RWPE2 (cell line): ENCODE measurements at regions not wholly inside any gene's neighbourhood (a gene's known extent, or its start where the extent isn't known, plus 50 kb on each side); places are given as distances from the start of the nearest gene placed in this dataset.

Experiments
- ATAC-seq: fragments of 200-7000 bp; cut with Tn5 transposase; 3 replicates; pipeline ENCODE4 v1.9.1; 2021; ENCODE audit warnings: low read depth
- DNase-seq: peaks from one replicate; pipeline ENCODE4 v3.0.0-alpha.2; 2020; ENCODE audit warnings: low spot score
- H3K27ac ChIP-seq: fragments of 450-650 bp; 2 replicates; pipeline ENCODE4 v1.5.1; 2017; ENCODE audit warnings: mild to moderate bottlenecking; ENCODE audit not compliant: poor library complexity, severe bottlenecking
- H3K27me3 ChIP-seq: fragments of 250-450 bp; sonication (Bioruptor Pico); 2 replicates; pipeline ENCODE4 v1.5.1; 2021; ENCODE audit warnings: mild to moderate bottlenecking, moderate library complexity; ENCODE audit not compliant: insufficient read depth, poor library complexity, severe bottlenecking
- H3K36me3 ChIP-seq: fragments of 250-450 bp; sonication (Bioruptor Pico); 2 replicates; pipeline ENCODE4 v1.5.1; 2020; ENCODE audit warnings: low read depth, mild to moderate bottlenecking, moderate library complexity
- H3K4me1 ChIP-seq: fragments of 250-450 bp; sonication (Bioruptor Pico); 2 replicates; pipeline ENCODE4 v1.5.1; 2021; ENCODE audit warnings: mild to moderate bottlenecking, moderate library complexity; ENCODE audit not compliant: insufficient read depth, poor library complexity, severe bottlenecking
- H3K4me3 ChIP-seq: fragments of 250-450 bp; sonication (Bioruptor Pico); 2 replicates; pipeline ENCODE4 v1.5.1; 2021; ENCODE audit warnings: mild to moderate bottlenecking, moderate library complexity; ENCODE audit not compliant: severe bottlenecking
- H3K9me3 ChIP-seq: fragments of 250-450 bp; sonication (Bioruptor Pico); 2 replicates; pipeline ENCODE4 v1.5.1; 2021; ENCODE audit warnings: mild to moderate bottlenecking, moderate library complexity; ENCODE audit not compliant: severe bottlenecking
- CTCF ChIP-seq: fragments of 450-650 bp; IDR thresholded peaks from one replicate; pipeline ENCODE4 v1.5.1; 2017; ENCODE audit warnings: mild to moderate bottlenecking, moderate library complexity; ENCODE audit not compliant: poor library complexity, severe bottlenecking

- peak; percentile 93 for ATAC-seq
Measured at GRCh38 chr3:170745211-170745718, 124.7 kb downstream of the RPL22L1 start.

DNA sequence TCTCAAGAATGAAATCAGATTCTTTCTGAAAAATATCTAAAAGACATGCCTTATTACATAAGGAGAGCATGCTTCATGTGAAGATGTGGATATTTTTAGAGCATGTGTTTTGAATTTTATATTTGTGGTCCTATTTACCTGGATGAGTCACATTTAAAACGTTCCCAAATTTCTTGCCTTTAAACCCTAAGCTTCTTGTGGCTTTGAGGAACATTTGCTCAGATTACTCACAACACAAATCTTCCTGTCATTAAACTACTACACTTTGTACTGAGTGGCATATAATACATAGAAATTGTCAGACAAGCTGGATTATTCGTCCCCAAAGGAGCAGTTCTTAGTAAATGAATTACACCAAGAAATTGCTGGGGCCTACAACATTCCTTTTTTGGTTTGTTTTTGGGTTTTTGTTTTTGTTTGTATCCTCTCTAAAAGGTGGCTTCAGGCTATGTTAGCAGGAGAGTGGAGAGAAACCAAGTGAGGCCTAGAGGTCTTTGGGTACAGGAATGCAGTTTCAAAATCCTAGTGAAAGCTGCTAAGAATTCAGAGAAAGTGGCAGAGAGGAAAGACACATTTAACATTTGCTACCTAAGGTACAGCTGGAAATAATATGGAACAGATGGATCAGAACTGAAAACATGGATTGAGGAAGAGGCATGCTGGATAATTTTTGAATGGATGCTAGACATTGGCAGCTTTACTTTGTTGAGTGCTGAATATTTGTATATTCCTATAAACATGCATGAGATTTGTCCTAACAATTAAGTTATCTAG is 128.1 kb downstream of the RPL22L1 start:
- DNase-seq (no peak), ATAC-seq (peak; percentile 22; the same call in 1 of the 3 replicates)
- Histone ChIP-seq H3K27me3 (no peaks in the 10 kb centered on the region), H3K36me3 (no peaks in the 10 kb centered on the region), H3K4me3 (no peak overlapping the region), H3K4me1 (peaks cover 35% of the 10 kb centered on the region), H3K27ac (peak overlapping the region; percentile 91), H3K9me3 (no peaks in the 10 kb centered on the region)
- no peak for TF ChIP-seq CTCF

More at GRCh38 chr3:170745211-170745718, 124.7 kb downstream of the RPL22L1 start:
- peak overlapping the region; percentile 96 for H3K27ac ChIP-seq
- H3K4me1 ChIP-seq = peaks cover 37% of the 10 kb centered on the region
- TF ChIP-seq CTCF = no peak
- no peak for DNase-seq
- H3K4me3 ChIP-seq = no peak overlapping the region
- H3K36me3 ChIP-seq = no peaks in the 10 kb centered on the region
- no peaks in the 10 kb centered on the region for H3K27me3 ChIP-seq
- no peaks in the 10 kb centered on the region for H3K9me3 ChIP-seq

- ATAC-seq = peak; percentile 62
Measured at GRCh38 chr3:170740726-170741591, 129.0 kb downstream of the RPL22L1 start.

GRCh38 chr3:170740285-170740684 is 129.7 kb downstream of the RPL22L1 start:
- no peaks in the 10 kb centered on the region for H3K36me3 ChIP-seq
- ATAC-seq (no peak), DNase-seq (no peak)
- no peak for TF ChIP-seq CTCF
- peaks cover 26% of the 10 kb centered on the region for H3K4me1 ChIP-seq
- peak overlapping the region; percentile 91 for H3K27ac ChIP-seq
- H3K9me3 ChIP-seq = no peaks in the 10 kb centered on the region
- no peaks in the 10 kb centered on the region for H3K27me3 ChIP-seq
- H3K4me3 ChIP-seq = no peak overlapping the region

More at GRCh38 chr3:170740726-170741591, 129.0 kb downstream of the RPL22L1 start:
- Histone ChIP-seq H3K4me1 (peaks cover 32% of the 10 kb centered on the region), H3K27ac (peak overlapping the region; percentile 91), H3K4me3 (no peak overlapping the region), H3K27me3 (no peaks in the 10 kb centered on the region), H3K36me3 (no peaks in the 10 kb centered on the region), H3K9me3 (no peaks in the 10 kb centered on the region)
- peak; percentile 70 for DNase-seq
- TF ChIP-seq CTCF = no peak
